ENCODE measurements at regions not wholly inside any gene's neighbourhood (a gene's known extent, or its start where the extent isn't known, plus 50 kb on each side); places are given as distances from the start of the nearest gene placed in this dataset.

- 29 to 40% (median 30%) methylated on average over 1 of the region's 1 CpG for WGBS, 3 donors
- TF ChIP-seq CTCF (IDR thresholded peaks at IDR 0.05) (no peak), POLR2A (IDR thresholded peaks at IDR 0.05) (no peak), EP300 (IDR thresholded peaks at IDR 0.05) (no peak)
These were observed 129.2 kb downstream of the ZIC5 start for GRCh38 chr13:99842405-99842804.

GRCh38 chr13:99836291-99836690 lies 135.3 kb downstream of the ZIC5 start:
- Histone ChIP-seq H3K9me3 (no peaks in the 10 kb centered on the region), H3K27me3 (no peaks in the 10 kb centered on the region), H3K4me1 (ENCODE audit: insufficient read depth) (no peaks in the 10 kb centered on the region), H3K27ac (no peak overlapping the region), H3K36me3 (no peaks in the 10 kb centered on the region), H3K4me3 (no peak overlapping the region)
- 89 to 93% (median 89%) methylated on average over 4 of the region's 4 CpGs for WGBS, 3 donors
- intact Hi-C loops (cut with DNase I): no loop called here
- no peak for DNase-seq
- no peak for TF ChIP-seq CTCF (IDR thresholded peaks at IDR 0.05)
- TF ChIP-seq EP300 (IDR thresholded peaks at IDR 0.05): no peak
- TF ChIP-seq POLR2A (IDR thresholded peaks at IDR 0.05): no peak

More at GRCh38 chr13:99842405-99842804, 129.2 kb downstream of the ZIC5 start:
- Histone ChIP-seq H3K9me3 (no peaks in the 10 kb centered on the region), H3K4me3 (no peak overlapping the region), H3K36me3 (no peaks in the 10 kb centered on the region), H3K27ac (no peak overlapping the region), H3K4me1 (ENCODE audit: insufficient read depth) (no peaks in the 10 kb centered on the region), H3K27me3 (no peaks in the 10 kb centered on the region)
- no peak for DNase-seq
- intact Hi-C loops (cut with DNase I): no loop called here

GRCh38 chr13:99835442-99835841 lies 136.1 kb downstream of the ZIC5 start:
- Histone ChIP-seq H3K27ac (no peak overlapping the region), H3K9me3 (no peaks in the 10 kb centered on the region), H3K27me3 (no peaks in the 10 kb centered on the region), H3K4me3 (no peak overlapping the region), H3K4me1 (ENCODE audit: insufficient read depth) (no peaks in the 10 kb centered on the region), H3K36me3 (no peaks in the 10 kb centered on the region)
- no peak for DNase-seq
- intact Hi-C loops (cut with DNase I): no loop called here
- 60 to 83% (median 62%) methylated on average over 1 of the region's 1 CpG for WGBS, 3 donors
- TF ChIP-seq POLR2A (IDR thresholded peaks at IDR 0.05): no peak
- no peak for TF ChIP-seq CTCF (IDR thresholded peaks at IDR 0.05)
- TF ChIP-seq EP300 (IDR thresholded peaks at IDR 0.05): no peak

GRCh38 chr13:99834246-99834645 lies 137.3 kb downstream of the ZIC5 start:
- intact Hi-C loops (cut with DNase I): no loop called here
- H3K4me1 ChIP-seq (ENCODE audit: insufficient read depth): no peaks in the 10 kb centered on the region
- no peak overlapping the region for H3K27ac ChIP-seq
- no peaks in the 10 kb centered on the region for H3K36me3 ChIP-seq
- H3K27me3 ChIP-seq: no peaks in the 10 kb centered on the region
- no peak for DNase-seq
- TF ChIP-seq POLR2A (IDR thresholded peaks at IDR 0.05): no peak
- TF ChIP-seq CTCF (IDR thresholded peaks at IDR 0.05): no peak
- no peak for TF ChIP-seq EP300 (IDR thresholded peaks at IDR 0.05)
- H3K4me3 ChIP-seq: no peak overlapping the region
- no peaks in the 10 kb centered on the region for H3K9me3 ChIP-seq
- 75 to 80% (median 79%) methylated on average over 3 of the region's 3 CpGs for WGBS, 3 donors

- H3K27me3 ChIP-seq: no peaks in the 10 kb centered on the region
- no peak overlapping the region for H3K4me3 ChIP-seq
- DNase-seq: no peak
- 69 to 93% (median 82%) methylated on average over 1 of the region's 1 CpG for WGBS, 3 donors
- intact Hi-C loops (cut with DNase I): no loop called here
- H3K4me1 ChIP-seq (ENCODE audit: insufficient read depth): no peaks in the 10 kb centered on the region
- no peaks in the 10 kb centered on the region for H3K9me3 ChIP-seq
- H3K27ac ChIP-seq: no peak overlapping the region
- H3K36me3 ChIP-seq: no peaks in the 10 kb centered on the region
- TF ChIP-seq POLR2A (IDR thresholded peaks at IDR 0.05) (no peak), CTCF (IDR thresholded peaks at IDR 0.05) (no peak), EP300 (IDR thresholded peaks at IDR 0.05) (no peak)
These were observed 139.2 kb downstream of the ZIC5 start for GRCh38 chr13:99832347-99832746.
